Cardiac muscle cell (in vitro differentiated cells and primary cell): ENCODE measurements at regions not wholly inside any gene's neighbourhood (a gene's known extent, or its start where the extent isn't known, plus 50 kb on each side); places are given as distances from the start of the nearest gene placed in this dataset.

Experiments used
- DNase-seq, 2 donors: peaks; one replicate each; pipeline versions ENCODE4 v3.0.0 to v3.0.0-alpha.2; 2010 to 2017; ENCODE audit warnings: low read depth in 1 of 2, low spot score in 1 of 2
- H3K27ac ChIP-seq: fragments of 200-600 bp; sonication (generic); 2 replicates; pipeline ENCODE4 v1.5.1; 2016
- H3K27me3 ChIP-seq: fragments of 200-600 bp; sonication (generic); 2 replicates; pipeline ENCODE4 v1.6.0; 2016; ENCODE audit warnings: control low read depth
- H3K36me3 ChIP-seq: fragments of 200-600 bp; sonication (generic); 2 replicates; pipeline ENCODE4 v1.5.1; 2016; ENCODE audit warnings: control low read depth
- H3K4me1 ChIP-seq: fragments of 200-600 bp; sonication (generic); 2 replicates; pipeline ENCODE4 v1.8.1; 2017; ENCODE audit warnings: low read depth, mild to moderate bottlenecking, mixed run types
- H3K4me3 ChIP-seq: fragments of 200-600 bp; sonication (generic); 2 replicates; pipeline ENCODE4 v1.5.1; 2016; ENCODE audit warnings: mild to moderate bottlenecking
- H3K9me3 ChIP-seq: fragments of 200-600 bp; sonication (generic); 2 replicates; pipeline ENCODE4 v1.5.1; 2017; ENCODE audit warnings: low read depth, mild to moderate bottlenecking, control low read depth
- CTCF ChIP-seq: IDR thresholded peaks from 2 replicates; pipeline ENCODE4 v1.5.1; 2012; ENCODE audit warnings: low read depth, mild to moderate bottlenecking, low read length

- Histone ChIP-seq H3K36me3 (no peaks in the 10 kb centered on the region), H3K9me3 (no peaks in the 10 kb centered on the region), H3K4me1 (no peaks in the 10 kb centered on the region), H3K27ac (no peak overlapping the region), H3K27me3 (no peaks in the 10 kb centered on the region), H3K4me3 (no peak overlapping the region)
- TF ChIP-seq CTCF, result no peak
- DNase-seq, result no peak
These were observed 122.5 kb upstream of the IL15 start for GRCh38 chr4:141513866-141514265.

- H3K36me3 ChIP-seq, result no peaks in the 10 kb centered on the region
These were observed 118.2 kb upstream of the IL15 start for GRCh38 chr4:141518222-141518621.

GRCh38 chr4:141524116-141524515 is 112.3 kb upstream of the IL15 start:
- no peak for TF ChIP-seq CTCF
- DNase-seq, result peak in 1 of 2 donors; percentile 8
- no peaks in the 10 kb centered on the region for H3K9me3 ChIP-seq

More at GRCh38 chr4:141518222-141518621, 118.2 kb upstream of the IL15 start:
- Histone ChIP-seq H3K27me3 (no peaks in the 10 kb centered on the region), H3K27ac (no peak overlapping the region), H3K4me1 (no peaks in the 10 kb centered on the region), H3K9me3 (no peaks in the 10 kb centered on the region), H3K4me3 (no peak overlapping the region)
- no peak for TF ChIP-seq CTCF
- no peak for DNase-seq

GRCh38 chr4:141524841-141525240 is 111.5 kb upstream of the IL15 start:
- no peaks in the 10 kb centered on the region for H3K27me3 ChIP-seq
- H3K9me3 ChIP-seq, result no peaks in the 10 kb centered on the region
- no peak overlapping the region for H3K4me3 ChIP-seq
- no peak overlapping the region for H3K27ac ChIP-seq
- no peaks in the 10 kb centered on the region for H3K36me3 ChIP-seq
- no peak for TF ChIP-seq CTCF
- H3K4me1 ChIP-seq, result no peaks in the 10 kb centered on the region
- DNase-seq, result peak in 1 of 2 donors; percentile 13

More at GRCh38 chr4:141524116-141524515, 112.3 kb upstream of the IL15 start:
- no peaks in the 10 kb centered on the region for H3K4me1 ChIP-seq
- no peak overlapping the region for H3K27ac ChIP-seq
- H3K4me3 ChIP-seq, result no peak overlapping the region
- H3K27me3 ChIP-seq, result no peaks in the 10 kb centered on the region
- H3K36me3 ChIP-seq, result no peaks in the 10 kb centered on the region

- no peak overlapping the region for H3K27ac ChIP-seq
- no peak for TF ChIP-seq CTCF
- no peak for DNase-seq
- no peaks in the 10 kb centered on the region for H3K36me3 ChIP-seq
- no peaks in the 10 kb centered on the region for H3K9me3 ChIP-seq
- H3K4me1 ChIP-seq, result no peaks in the 10 kb centered on the region
- H3K27me3 ChIP-seq, result no peaks in the 10 kb centered on the region
- H3K4me3 ChIP-seq, result no peak overlapping the region
These were observed 105.8 kb upstream of the IL15 start for GRCh38 chr4:141530627-141531026.

- TF ChIP-seq CTCF, result no peak
- no peaks in the 10 kb centered on the region for H3K36me3 ChIP-seq
- no peaks in the 10 kb centered on the region for H3K27me3 ChIP-seq
- no peak overlapping the region for H3K4me3 ChIP-seq
- H3K9me3 ChIP-seq, result no peaks in the 10 kb centered on the region
- no peak overlapping the region for H3K27ac ChIP-seq
- DNase-seq, result no peak
- no peaks in the 10 kb centered on the region for H3K4me1 ChIP-seq
These were observed 101.4 kb upstream of the IL15 start for GRCh38 chr4:141534985-141535384.
